Left colon (tissue), 2 donors: ENCODE measurements at regions not wholly inside any gene's neighbourhood (a gene's known extent, or its start where the extent isn't known, plus 50 kb on each side); places are given as distances from the start of the nearest gene placed in this dataset.

Experiments used
- ATAC-seq: fragments of 200-7000 bp; cut with Tn5 transposase; one replicate; pipeline ENCODE4 v1.9.1; 2020; ENCODE audit warnings: mild to moderate bottlenecking, moderate library complexity
- DNase-seq, 2 donors: peaks; one replicate each; pipeline ENCODE4 v3.0.0-alpha.2; 2020
- intact Hi-C, 2 donors: fragments of 100-400 bp; cut with DNase I in 1 of 2; cut with micrococcal nuclease in 1 of 2; formaldehyde crosslinking; loops; one replicate each; pipeline versions ENCODE4 v1.11.2 to v1.14.0; 2022; cut with DNase I, micrococcal nuclease
- donor health status: DM: no; HTN: no; CAD: no.
- donor health status: DM: yes; HTN: yes; CAD: no.

- intact Hi-C loops = no loop called here
- ATAC-seq (no peak), DNase-seq (no peak)
Observed at GRCh38 chr4:180418819-180419531, 1824.2 kb upstream of the TENM3 start.

GRCh38 chr4:180422989-180423711, 1820.1 kb upstream of the TENM3 start:
- DNase-seq (no peak), ATAC-seq (no peak)
- intact Hi-C loops = no loop called here

DNA sequence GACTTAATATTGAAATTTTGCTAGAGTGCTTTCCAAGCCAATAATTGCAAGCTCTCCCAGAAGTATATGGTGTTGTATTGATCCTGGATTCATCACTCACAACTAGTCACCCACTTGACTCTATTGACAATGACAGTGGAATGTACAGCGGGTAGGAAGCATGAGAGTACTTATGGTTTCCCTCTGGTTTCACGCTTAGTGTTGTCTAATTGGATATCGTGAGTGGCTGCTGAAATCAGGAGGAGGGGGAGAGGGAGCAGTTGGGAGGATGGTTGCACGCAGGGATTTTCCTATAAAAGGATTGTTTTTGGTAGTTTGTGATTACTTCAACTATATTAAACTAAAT, 1819.5 kb upstream of the TENM3 start:
- no peak for ATAC-seq
- DNase-seq = no peak
- intact Hi-C loops = no loop called here

- DNase-seq (no peak), ATAC-seq (no peak)
- intact Hi-C loops = no loop called here
Observed at GRCh38 chr4:180426938-180427337, 1816.3 kb upstream of the TENM3 start.

- intact Hi-C loops = no loop called here
- no peak for DNase-seq
- ATAC-seq = no peak
Observed at GRCh38 chr4:180430283-180430682, 1812.9 kb upstream of the TENM3 start.

DNA sequence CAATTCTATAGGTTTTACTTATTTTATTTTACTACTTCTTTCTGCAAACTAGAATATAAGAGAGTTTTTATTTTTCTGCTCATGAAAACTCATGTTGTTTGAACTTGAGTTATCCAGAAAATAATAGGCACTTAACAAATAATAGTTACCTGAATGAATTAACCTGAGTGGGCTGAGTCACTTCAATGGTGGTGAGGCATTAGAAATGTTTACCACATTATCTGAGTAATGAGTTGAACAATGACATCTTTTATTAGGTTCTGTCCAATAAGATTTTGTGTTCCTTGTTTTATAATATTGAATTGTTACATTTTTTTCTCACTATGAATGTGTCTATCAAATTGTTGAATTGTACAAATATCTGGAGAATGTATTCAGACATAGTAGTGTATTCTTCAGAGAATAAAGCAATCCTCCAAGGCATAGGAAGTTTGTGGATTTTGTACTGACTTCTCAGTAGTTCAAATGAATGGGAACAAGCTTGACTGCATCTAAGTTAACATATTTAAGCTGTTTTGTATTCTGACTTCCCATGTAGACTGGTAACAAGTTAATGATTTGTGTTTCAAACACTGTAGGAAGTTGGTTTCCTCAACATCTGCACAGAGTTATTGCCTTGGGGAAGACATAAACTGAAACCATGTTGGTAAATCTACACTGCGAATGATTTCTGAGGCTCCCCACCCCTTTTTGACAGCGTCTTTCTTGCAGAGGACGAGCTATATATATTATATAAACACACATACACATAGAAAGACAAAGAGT, 1808.9 kb upstream of the TENM3 start:
- intact Hi-C loops = no loop called here
- no peak for ATAC-seq
- DNase-seq = no peak

- intact Hi-C loops = no loop called here
- no peak for ATAC-seq
- DNase-seq = no peak
Observed at GRCh38 chr4:180436361-180436760, 1806.8 kb upstream of the TENM3 start.

- no peak for ATAC-seq
- DNase-seq = no peak
- intact Hi-C loops = no loop called here
Observed at GRCh38 chr4:180437601-180438000, 1805.6 kb upstream of the TENM3 start.

DNA sequence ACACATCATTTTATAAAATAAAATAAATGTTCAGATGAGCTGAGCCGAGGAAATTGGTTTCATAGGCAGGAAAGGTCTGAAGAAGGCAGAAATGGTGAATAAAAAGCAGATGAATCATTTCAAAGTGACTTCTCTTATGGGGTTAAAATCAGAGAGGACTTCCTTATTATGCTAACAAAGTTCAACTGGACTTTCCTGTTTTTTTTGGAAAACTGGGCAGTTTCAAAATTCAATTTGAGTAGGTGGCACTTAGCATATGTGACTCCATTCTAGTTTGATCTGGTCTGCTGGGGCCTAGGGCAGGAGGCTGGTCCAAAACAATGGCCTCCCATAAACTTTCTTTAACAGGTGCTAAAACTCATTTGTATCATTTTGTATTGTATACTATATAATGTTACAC, 1794.9 kb upstream of the TENM3 start:
- intact Hi-C loops = no loop called here
- DNase-seq (no peak), ATAC-seq (no peak)

DNA sequence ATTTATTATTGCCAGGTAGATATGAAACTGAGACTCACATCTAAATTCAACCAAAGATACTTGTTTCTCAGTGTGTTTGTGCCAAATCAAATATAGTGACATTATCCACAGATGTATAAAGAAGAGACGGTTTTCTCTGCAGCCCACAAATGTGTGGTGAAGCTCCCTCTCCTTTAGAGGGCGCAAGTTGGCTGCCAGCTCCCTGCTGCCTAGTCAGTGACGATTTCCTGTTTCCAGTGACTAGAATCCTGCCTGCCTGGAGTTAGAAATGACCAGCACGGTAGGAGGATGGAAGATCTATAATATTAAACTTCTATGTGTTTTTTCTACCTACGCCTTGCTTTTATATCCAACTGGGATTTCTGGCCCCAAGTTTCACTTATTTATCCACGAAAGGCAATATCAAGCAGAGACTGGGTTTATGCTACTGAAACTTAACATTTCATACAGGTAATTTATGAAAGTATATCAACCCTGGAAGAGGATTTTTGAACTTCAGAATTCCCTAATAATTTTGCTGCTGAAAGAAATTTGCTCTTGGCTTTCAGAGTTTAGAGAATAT, 1793.7 kb upstream of the TENM3 start:
- intact Hi-C loops = no loop called here
- DNase-seq = no peak
- no peak for ATAC-seq

GRCh38 chr4:180455226-180455625, 1788.0 kb upstream of the TENM3 start:
- no peak for DNase-seq
- ATAC-seq = no peak
- intact Hi-C loops = no loop called here

GRCh38 chr4:180456928-180457327, 1786.3 kb upstream of the TENM3 start:
- DNase-seq (no peak), ATAC-seq (no peak)
- intact Hi-C loops = no loop called here

GRCh38 chr4:180462116-180462515, 1781.1 kb upstream of the TENM3 start:
- DNase-seq (no peak), ATAC-seq (no peak)
- intact Hi-C loops = no loop called here

GRCh38 chr4:180465364-180465763, 1777.8 kb upstream of the TENM3 start:
- ATAC-seq (no peak), DNase-seq (no peak)
- intact Hi-C loops = no loop called here

- DNase-seq = no peak
- ATAC-seq = no peak
- intact Hi-C loops = no loop called here
Observed at GRCh38 chr4:180483036-180483435, 1760.2 kb upstream of the TENM3 start.

DNA sequence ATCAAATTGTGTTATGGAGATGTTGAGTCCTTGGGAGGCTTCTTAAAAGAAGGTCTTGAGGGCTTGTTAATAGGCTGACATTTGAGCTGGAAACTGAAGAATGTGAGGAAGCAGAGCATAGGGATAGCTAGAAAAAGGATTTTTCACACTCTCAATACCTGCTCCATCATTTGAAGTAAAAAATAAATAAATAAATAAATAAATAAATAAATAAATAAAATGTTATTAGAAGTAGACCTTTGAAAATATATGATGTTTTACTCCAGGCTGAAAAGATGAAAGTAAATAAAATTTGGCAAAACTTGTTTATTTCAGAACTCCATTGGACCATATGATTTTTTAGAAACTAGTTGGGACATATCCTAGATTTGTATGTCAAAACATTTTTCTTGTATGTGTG, 1757.8 kb upstream of the TENM3 start:
- intact Hi-C loops = no loop called here
- ATAC-seq (no peak), DNase-seq (no peak)

- DNase-seq (no peak), ATAC-seq (no peak)
- intact Hi-C loops = no loop called here
Observed at GRCh38 chr4:180486342-180486741, 1756.9 kb upstream of the TENM3 start.

- DNase-seq (no peak), ATAC-seq (no peak)
- intact Hi-C loops = no loop called here
Observed at GRCh38 chr4:180489787-180490186, 1753.4 kb upstream of the TENM3 start.

- intact Hi-C loops = no loop called here
- ATAC-seq (no peak), DNase-seq (no peak)
Observed at GRCh38 chr4:180491210-180491609, 1752.0 kb upstream of the TENM3 start.

DNA sequence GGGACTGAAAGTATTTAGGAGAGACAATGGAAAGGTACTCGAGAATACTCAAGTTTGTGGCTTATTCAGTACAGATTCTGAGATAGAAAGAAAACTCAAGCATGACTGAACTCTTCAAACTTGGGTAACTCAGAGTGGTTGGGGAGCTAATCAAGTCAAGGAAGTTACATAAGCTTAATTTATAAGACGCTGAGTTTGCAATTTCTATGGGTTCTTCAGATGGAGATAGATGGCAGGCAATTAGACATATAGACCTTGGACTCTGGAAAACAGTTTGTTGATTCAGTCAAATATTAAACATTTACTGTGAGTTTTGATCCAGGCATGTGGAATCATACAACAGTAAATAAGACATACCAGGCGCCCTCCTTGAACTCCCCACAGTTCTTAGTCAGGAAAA, 1749.9 kb upstream of the TENM3 start:
- DNase-seq = no peak
- ATAC-seq = no peak
- intact Hi-C loops = no loop called here
